CD14-positive monocyte (primary cell): ENCODE measurements at regions not wholly inside any gene's neighbourhood (a gene's known extent, or its start where the extent isn't known, plus 50 kb on each side); places are given as distances from the start of the nearest gene placed in this dataset.

Source experiments
- DNase-seq, 3 donors: peaks; one replicate each; pipeline ENCODE4 v3.0.0-alpha.2; 2011 to 2022
- H2AFZ ChIP-seq: 2 replicates; pipeline ENCODE4 v1.6.0; 2012; ENCODE audit warnings: mild to moderate bottlenecking, low read depth, low read length, inconsistent platforms; ENCODE audit not compliant: insufficient read depth, poor library complexity, severe bottlenecking
- H3K27ac ChIP-seq, 2 donors: 1 replicate in 1 of 2; 2 replicates in 1 of 2; pipeline ENCODE4 v1.5.1; 2012 to 2013; ENCODE audit warnings: low read length in 2 of 2, control low read depth in 1 of 2, inconsistent platforms in 1 of 2, low read depth in 1 of 2, mild to moderate bottlenecking in 1 of 2
- H3K27me3 ChIP-seq, 2 donors: one replicate each; pipeline versions ENCODE4 v1.6.0 to v1.6.1; 2011 to 2013; ENCODE audit warnings: low read length in 2 of 2; ENCODE audit not compliant: control insufficient read depth in 2 of 2, insufficient read depth in 2 of 2
- H3K36me3 ChIP-seq, 2 donors: replicated peaks in 1 of 2; 1 replicate in 1 of 2; 2 replicates in 1 of 2; pipeline versions ENCODE4 v1.5.1 to v1.6.1; 2012 to 2013; ENCODE audit warnings: low read length in 2 of 2, control low read depth in 1 of 2, inconsistent platforms in 1 of 2, mild to moderate bottlenecking in 1 of 2; ENCODE audit not compliant: insufficient read depth in 2 of 2, control insufficient read depth in 1 of 2
- H3K4me1 ChIP-seq, 2 donors: 1 replicate in 1 of 2; 2 replicates in 1 of 2; pipeline versions ENCODE4 v1.5.1 to v1.6.1; 2012 to 2013; ENCODE audit warnings: low read length in 2 of 2, control low read depth in 1 of 2, inconsistent platforms in 1 of 2, mild to moderate bottlenecking in 1 of 2, moderate library complexity in 1 of 2; ENCODE audit not compliant: insufficient read depth in 2 of 2, control insufficient read depth in 1 of 2
- H3K4me2 ChIP-seq: replicated peaks from 2 replicates; pipeline ENCODE3; 2012; ENCODE audit warnings: low read length, moderate library complexity, mild to moderate bottlenecking; ENCODE audit not compliant: poor library complexity, severe bottlenecking; ENCODE audit errors: extremely low read depth
- H3K4me3 ChIP-seq, 3 experiments: fragments of 200-600 bp in 1 of 3; sonication (generic) in 1 of 3; replicated peaks in 1 of 3; 1 replicate in 2 of 3; 2 replicates in 1 of 3; pipeline ENCODE4 v1.5.1; 2011 to 2013; ENCODE audit warnings: low read length in 3 of 3, mild to moderate bottlenecking in 3 of 3, control low read depth in 2 of 3, low read depth in 2 of 3, inconsistent platforms in 1 of 3, moderate library complexity in 1 of 3
- H3K79me2 ChIP-seq: 2 replicates; pipeline ENCODE4 v1.6.0; 2012; ENCODE audit warnings: mild to moderate bottlenecking, control low read depth, inconsistent platforms, low read length, moderate library complexity; ENCODE audit not compliant: insufficient read depth
- H3K9ac ChIP-seq: 2 replicates; pipeline ENCODE4 v1.6.0; 2017; ENCODE audit warnings: low read length, mild to moderate bottlenecking; ENCODE audit not compliant: insufficient read depth, poor library complexity, severe bottlenecking
- H3K9me3 ChIP-seq, 2 donors: replicated peaks in 1 of 2; 1 replicate in 1 of 2; 2 replicates in 1 of 2; pipeline versions ENCODE4 v1.5.1 to v1.6.1; 2012 to 2013; ENCODE audit warnings: low read length in 2 of 2, control low read depth in 1 of 2; ENCODE audit not compliant: control insufficient read depth in 1 of 2, insufficient read depth in 1 of 2
- H4K20me1 ChIP-seq: 2 replicates; pipeline ENCODE4 v1.6.0; 2012; ENCODE audit warnings: mild to moderate bottlenecking, low read length, control low read depth, moderate library complexity; ENCODE audit not compliant: insufficient read depth
- H3K27ac Mint-ChIP-seq, 7 donors: one replicate each; pipeline ENCODE4 v1.8.0; 2020; ENCODE audit warnings: mild to moderate bottlenecking in 7 of 7, mixed read lengths in 7 of 7, moderate library complexity in 6 of 7, inconsistent platforms in 2 of 7
- H3K27me3 Mint-ChIP-seq, 3 donors: one replicate each; pipeline ENCODE4 v1.8.0; 2021 to 2022; ENCODE audit warnings: low read depth in 3 of 3, mild to moderate bottlenecking in 3 of 3, mixed read lengths in 3 of 3, moderate library complexity in 3 of 3, inconsistent platforms in 1 of 3
- H3K36me3 Mint-ChIP-seq, 2 donors: one replicate each; pipeline ENCODE4 v1.8.0; 2020; ENCODE audit warnings: mixed read lengths in 2 of 2, inconsistent platforms in 1 of 2, mild to moderate bottlenecking in 1 of 2
- H3K4me1 Mint-ChIP-seq: one replicate; pipeline ENCODE4 v1.8.0; 2020; ENCODE audit warnings: mild to moderate bottlenecking, mixed read lengths
- H3K4me3 Mint-ChIP-seq, 2 donors: one replicate each; pipeline ENCODE4 v1.8.0; 2020; ENCODE audit warnings: mild to moderate bottlenecking in 2 of 2, mixed read lengths in 2 of 2, moderate library complexity in 1 of 2
- H3K9me3 Mint-ChIP-seq, 7 donors: one replicate each; pipeline ENCODE4 v1.8.0; 2020 to 2022; ENCODE audit warnings: mixed read lengths in 7 of 7, mild to moderate bottlenecking in 6 of 7, moderate library complexity in 6 of 7, inconsistent platforms in 2 of 7
- WGBS: methylation state at CpG from one replicate; pipeline ENCODE4 v1.1.5; 2013; ENCODE audit warnings: missing lambda C conversion rate; ENCODE audit not compliant: insufficient coverage; 5-methylcytosine and 5-hydroxymethylcytosine counted together
- intact Hi-C, 2 donors: fragments of 100-400 bp; cut with micrococcal nuclease; formaldehyde crosslinking; loops; one replicate each; pipeline versions ENCODE4 v1.15.0 to v1.15.1; 2023
- TF ChIP-seq, protein P1 (sequence below): fragments of 200-600 bp; IDR thresholded peaks from one replicate; pipeline ENCODE4 v1.8.0; 2022; ENCODE audit warnings: antibody characterized with exemption, mild to moderate bottlenecking

DNA sequence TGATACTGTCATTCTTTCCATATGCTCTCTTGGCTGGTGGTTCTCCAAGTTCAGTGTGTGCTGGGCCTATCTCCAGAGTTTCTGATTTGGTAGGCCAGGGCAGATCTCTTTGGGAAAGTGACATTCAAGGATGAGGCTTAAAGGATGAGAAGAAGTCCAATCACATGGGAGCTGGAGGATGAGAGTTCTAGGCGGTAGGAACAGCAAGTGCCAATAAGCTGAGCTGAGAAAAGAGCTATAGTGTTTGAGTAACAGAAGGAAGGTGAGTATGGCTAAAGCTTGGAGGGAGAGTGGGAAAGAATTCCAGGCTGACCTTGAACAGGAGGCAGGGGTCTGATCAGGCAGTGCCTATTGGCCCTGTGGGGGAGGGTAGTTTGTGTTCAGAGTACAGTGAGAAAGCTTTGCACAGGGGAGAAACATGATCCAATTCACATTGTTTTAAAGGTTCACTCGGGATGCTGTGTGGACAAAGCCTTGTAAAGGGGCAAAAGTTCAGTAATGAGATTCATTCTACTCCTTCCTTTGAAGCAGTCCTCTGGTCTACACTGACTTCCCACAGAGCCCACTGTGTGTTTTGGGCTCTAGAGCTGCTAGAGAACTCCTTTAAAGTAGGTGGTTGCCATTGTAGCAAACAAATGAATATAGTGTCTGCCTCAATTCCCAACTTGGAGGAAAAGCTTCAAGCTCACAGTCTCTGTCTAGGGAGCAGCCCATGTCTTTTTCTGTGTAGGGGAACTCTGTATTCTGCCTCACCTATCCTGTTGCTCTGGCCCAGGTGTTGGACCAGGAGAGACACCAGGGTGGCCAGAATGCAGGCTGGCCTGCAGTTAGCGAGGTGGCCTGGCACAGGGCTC, 81.8 kb downstream of the FASTKD2 start:
- Histone ChIP-seq H3K36me3 (no peaks in the 10 kb centered on the region), H3K4me2 (no peak overlapping the region), H3K9ac (no peak overlapping the region), H3K27me3 (no peaks in the 10 kb centered on the region), H3K4me1 (no peaks in the 10 kb centered on the region), H3K4me3 (no peak overlapping the region), H2AFZ (no peak overlapping the region), H3K9me3 (no peaks in the 10 kb centered on the region), H4K20me1 (no peaks in the 10 kb centered on the region), H3K79me2 (no peaks in the 10 kb centered on the region), H3K27ac (no peak overlapping the region)
- 100% methylated on average over 2 of the region's 3 CpGs for WGBS
- H3K27me3 Mint-ChIP-seq: no peaks in the 10 kb centered on the region
- no peaks in the 10 kb centered on the region for H3K9me3 Mint-ChIP-seq
- intact Hi-C loops: no loop called here
- H3K4me3 Mint-ChIP-seq: no peak overlapping the region
- no peak overlapping the region for H3K27ac Mint-ChIP-seq
- H3K36me3 Mint-ChIP-seq: no peaks in the 10 kb centered on the region
- H3K4me1 Mint-ChIP-seq: no peaks in the 10 kb centered on the region
- TF ChIP-seq, protein P1, sequence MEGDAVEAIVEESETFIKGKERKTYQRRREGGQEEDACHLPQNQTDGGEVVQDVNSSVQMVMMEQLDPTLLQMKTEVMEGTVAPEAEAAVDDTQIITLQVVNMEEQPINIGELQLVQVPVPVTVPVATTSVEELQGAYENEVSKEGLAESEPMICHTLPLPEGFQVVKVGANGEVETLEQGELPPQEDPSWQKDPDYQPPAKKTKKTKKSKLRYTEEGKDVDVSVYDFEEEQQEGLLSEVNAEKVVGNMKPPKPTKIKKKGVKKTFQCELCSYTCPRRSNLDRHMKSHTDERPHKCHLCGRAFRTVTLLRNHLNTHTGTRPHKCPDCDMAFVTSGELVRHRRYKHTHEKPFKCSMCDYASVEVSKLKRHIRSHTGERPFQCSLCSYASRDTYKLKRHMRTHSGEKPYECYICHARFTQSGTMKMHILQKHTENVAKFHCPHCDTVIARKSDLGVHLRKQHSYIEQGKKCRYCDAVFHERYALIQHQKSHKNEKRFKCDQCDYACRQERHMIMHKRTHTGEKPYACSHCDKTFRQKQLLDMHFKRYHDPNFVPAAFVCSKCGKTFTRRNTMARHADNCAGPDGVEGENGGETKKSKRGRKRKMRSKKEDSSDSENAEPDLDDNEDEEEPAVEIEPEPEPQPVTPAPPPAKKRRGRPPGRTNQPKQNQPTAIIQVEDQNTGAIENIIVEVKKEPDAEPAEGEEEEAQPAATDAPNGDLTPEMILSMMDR: no peak
- no peak for DNase-seq

DNA sequence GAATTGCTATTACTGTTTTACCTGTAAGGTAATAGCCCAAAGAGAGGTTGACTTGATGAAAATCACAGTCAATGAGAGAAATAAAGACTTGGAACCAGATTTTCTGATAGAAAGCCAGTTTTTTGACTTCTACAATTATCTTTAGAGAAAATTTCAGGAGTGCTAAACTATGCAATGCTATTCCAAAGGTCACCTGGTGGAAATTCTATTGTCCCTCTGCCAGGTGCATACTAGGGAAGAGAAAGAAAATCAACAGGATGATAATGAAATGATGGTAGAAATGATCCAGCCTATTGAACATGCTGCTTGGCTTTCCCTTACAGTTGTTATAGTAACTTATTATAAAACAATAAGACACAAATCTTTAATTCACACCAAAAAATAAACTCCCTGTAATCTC, 85.0 kb downstream of the FASTKD2 start:
- Histone ChIP-seq H3K4me3 (no peak overlapping the region), H2AFZ (no peak overlapping the region), H3K27ac (no peak overlapping the region), H3K27me3 (no peaks in the 10 kb centered on the region), H4K20me1 (no peaks in the 10 kb centered on the region), H3K4me1 (no peaks in the 10 kb centered on the region), H3K79me2 (no peaks in the 10 kb centered on the region), H3K4me2 (no peak overlapping the region), H3K9me3 (no peaks in the 10 kb centered on the region), H3K36me3 (no peaks in the 10 kb centered on the region), H3K9ac (no peak overlapping the region)
- Mint-ChIP-seq H3K27me3 (no peaks in the 10 kb centered on the region), H3K36me3 (no peaks in the 10 kb centered on the region), H3K4me3 (no peak overlapping the region), H3K27ac (no peak overlapping the region), H3K4me1 (no peaks in the 10 kb centered on the region), H3K9me3 (no peaks in the 10 kb centered on the region)
- DNase-seq: no peak
- TF ChIP-seq, protein P1: no peak
- intact Hi-C loops: no loop called here
